ENCODE measurements at regions not wholly inside any gene's neighbourhood (a gene's known extent, or its start where the extent isn't known, plus 50 kb on each side); places are given as distances from the start of the nearest gene placed in this dataset.
"Not testable (repeated sequence)": the region's sequence is repeated elsewhere in the genome, so short reads cannot be mapped to it uniquely, and the experiment has no call there.

- not testable (repeated sequence) for H3K4me1 ChIP-seq (ENCODE audit: insufficient read depth, low read length); H3K9me3 ChIP-seq (ENCODE audit: control insufficient read depth, insufficient read depth, low read length); H3K9ac ChIP-seq (ENCODE audit: low read depth, low read length); H3K36me3 ChIP-seq (ENCODE audit: insufficient read depth, low read length)
Observed at GRCh38 chr4:189707227-189707626, 233.4 kb upstream of the FRG1 start.

- H3K4me1 ChIP-seq (ENCODE audit: insufficient read depth, low read length); H3K36me3 ChIP-seq (ENCODE audit: insufficient read depth, low read length); H3K9me3 ChIP-seq (ENCODE audit: control insufficient read depth, insufficient read depth, low read length); H3K9ac ChIP-seq (ENCODE audit: low read depth, low read length): not testable (repeated sequence)
Observed at GRCh38 chr4:189711956-189712355, 228.7 kb upstream of the FRG1 start.

DNA sequence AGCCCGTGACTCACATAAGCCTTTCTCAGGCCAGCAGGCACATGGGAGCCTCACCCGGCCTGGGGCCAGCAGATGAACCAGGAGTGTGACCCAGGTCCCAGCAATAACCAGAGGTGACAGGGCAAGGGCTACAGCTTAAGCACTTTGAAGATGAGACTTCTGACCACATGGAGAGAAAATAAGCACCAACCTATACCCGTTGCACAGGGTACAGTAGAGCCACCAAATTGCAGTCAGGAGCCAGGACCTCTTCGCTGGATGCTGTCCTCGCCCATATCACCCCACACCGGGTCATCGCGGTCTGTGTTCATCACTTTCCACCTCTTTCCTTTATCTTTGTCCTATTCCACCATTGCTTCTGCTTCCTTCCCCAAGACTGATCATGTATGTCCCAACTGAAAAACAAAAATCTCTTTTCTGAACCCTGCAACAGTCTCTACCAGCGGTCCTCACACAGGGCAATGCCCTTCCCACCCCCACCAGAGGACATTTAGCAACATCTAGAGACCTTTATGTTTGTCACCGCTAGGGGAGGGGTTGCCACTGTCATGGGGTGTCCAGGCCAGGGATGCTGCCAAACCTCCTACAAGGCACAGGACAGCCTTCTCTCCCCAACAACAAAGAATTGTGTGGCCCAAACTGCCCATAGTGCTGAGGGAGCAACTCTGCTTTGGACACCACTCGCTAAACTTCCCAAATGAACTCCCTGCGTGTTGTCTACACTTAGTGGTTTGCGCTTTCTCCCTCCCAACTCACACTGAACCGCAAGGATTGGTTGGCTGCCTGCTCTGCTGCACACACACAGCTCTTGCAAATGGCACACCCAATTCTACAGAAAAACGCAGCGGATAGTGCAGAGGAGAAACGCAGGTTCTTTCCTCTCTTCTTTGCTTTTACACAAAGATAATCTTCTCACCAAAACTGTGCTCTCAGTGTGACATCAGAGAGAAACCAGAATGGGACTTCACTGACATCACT lies 219.4 kb upstream of the FRG1 start:
- H3K9ac ChIP-seq (ENCODE audit: low read depth, low read length); H3K9me3 ChIP-seq (ENCODE audit: control insufficient read depth, insufficient read depth, low read length); H3K36me3 ChIP-seq (ENCODE audit: insufficient read depth, low read length); H3K4me1 ChIP-seq (ENCODE audit: insufficient read depth, low read length): not testable (repeated sequence)

GRCh38 chr4:189722324-189723003 lies 218.2 kb upstream of the FRG1 start:
- not testable (repeated sequence) for H3K9me3 ChIP-seq (ENCODE audit: control insufficient read depth, insufficient read depth, low read length); H3K36me3 ChIP-seq (ENCODE audit: insufficient read depth, low read length); H3K9ac ChIP-seq (ENCODE audit: low read depth, low read length); H3K4me1 ChIP-seq (ENCODE audit: insufficient read depth, low read length)

GRCh38 chr4:189727982-189728638 lies 212.6 kb upstream of the FRG1 start:
- not testable (repeated sequence) for H3K9me3 ChIP-seq (ENCODE audit: control insufficient read depth, insufficient read depth, low read length); H3K4me1 ChIP-seq (ENCODE audit: insufficient read depth, low read length); H3K36me3 ChIP-seq (ENCODE audit: insufficient read depth, low read length); H3K9ac ChIP-seq (ENCODE audit: low read depth, low read length)

GRCh38 chr4:189731989-189732388 lies 208.7 kb upstream of the FRG1 start:
- not testable (repeated sequence) for H3K9ac ChIP-seq (ENCODE audit: low read depth, low read length); H3K4me1 ChIP-seq (ENCODE audit: insufficient read depth, low read length); H3K36me3 ChIP-seq (ENCODE audit: insufficient read depth, low read length); H3K9me3 ChIP-seq (ENCODE audit: control insufficient read depth, insufficient read depth, low read length)

DNA sequence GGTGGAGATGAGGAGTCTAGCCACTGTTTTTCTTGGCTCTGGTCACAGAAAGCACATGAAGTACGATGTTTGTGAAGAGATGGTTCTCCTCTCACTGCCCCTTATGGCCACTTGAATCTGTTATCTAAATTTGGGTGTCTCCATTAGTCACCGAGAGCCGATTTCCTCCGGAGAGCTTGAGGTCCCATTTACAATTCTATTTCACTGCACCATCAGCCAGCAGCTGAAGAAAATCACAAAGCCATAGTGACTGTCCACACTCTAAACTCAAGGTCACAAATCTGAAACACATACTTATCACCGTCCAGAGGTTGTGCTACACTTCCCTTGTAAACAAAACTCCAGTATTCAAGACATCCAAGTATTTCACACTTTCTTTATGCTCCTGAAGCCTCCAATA lies 207.2 kb upstream of the FRG1 start:
- H3K9me3 ChIP-seq (ENCODE audit: control insufficient read depth, insufficient read depth, low read length); H3K4me1 ChIP-seq (ENCODE audit: insufficient read depth, low read length); H3K9ac ChIP-seq (ENCODE audit: low read depth, low read length); H3K36me3 ChIP-seq (ENCODE audit: insufficient read depth, low read length): not testable (repeated sequence)

DNA sequence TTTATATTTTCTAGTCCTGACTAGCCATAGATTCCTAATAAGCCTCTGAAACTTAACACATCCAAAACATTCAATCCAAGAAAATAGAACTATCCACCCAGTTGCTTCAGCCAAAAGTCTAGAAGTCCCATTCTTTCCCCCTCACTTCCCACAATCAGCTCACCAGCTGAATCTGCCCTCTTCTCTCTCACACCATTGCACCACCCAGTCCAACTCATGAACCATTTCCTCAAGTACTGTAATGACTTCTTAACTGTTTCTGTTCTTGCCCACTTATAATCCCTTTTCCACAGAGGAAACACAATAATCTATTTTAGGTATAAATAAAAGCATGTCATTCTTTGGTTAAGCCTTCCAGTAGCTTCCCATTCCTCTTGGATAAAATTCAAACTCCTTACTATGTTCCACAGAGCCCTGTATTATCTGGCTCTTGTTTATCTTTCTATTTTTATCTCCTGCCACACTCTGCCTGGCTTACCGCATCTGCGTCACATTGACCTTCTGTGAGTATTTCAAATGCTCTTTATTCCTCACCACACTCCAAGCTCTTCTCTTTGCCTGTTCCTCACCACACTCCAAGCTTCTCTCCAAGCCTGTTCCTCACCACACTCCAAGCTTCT lies 205.9 kb upstream of the FRG1 start:
- not testable (repeated sequence) for H3K9ac ChIP-seq (ENCODE audit: low read depth, low read length); H3K36me3 ChIP-seq (ENCODE audit: insufficient read depth, low read length); H3K4me1 ChIP-seq (ENCODE audit: insufficient read depth, low read length); H3K9me3 ChIP-seq (ENCODE audit: control insufficient read depth, insufficient read depth, low read length)

DNA sequence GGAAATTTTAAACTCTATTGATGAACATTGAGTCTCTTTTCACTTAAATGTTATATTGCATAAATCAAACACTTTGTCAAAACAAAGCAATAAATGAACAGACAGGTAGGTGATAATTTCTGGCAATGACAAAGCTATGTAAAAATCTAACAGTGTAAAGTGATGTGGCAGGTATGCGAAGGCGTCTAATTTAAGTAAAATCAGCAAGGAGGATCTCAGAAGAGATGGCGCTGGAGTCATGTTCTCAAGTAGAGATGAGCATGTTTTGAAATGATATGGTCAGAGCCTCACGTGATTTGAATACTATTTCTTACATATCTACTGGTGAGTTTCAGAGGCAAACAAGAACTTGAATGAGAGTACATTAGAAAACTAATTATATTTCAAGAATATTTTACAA lies 204.0 kb upstream of the FRG1 start:
- not testable (repeated sequence) for H3K36me3 ChIP-seq (ENCODE audit: insufficient read depth, low read length); H3K4me1 ChIP-seq (ENCODE audit: insufficient read depth, low read length); H3K9ac ChIP-seq (ENCODE audit: low read depth, low read length); H3K9me3 ChIP-seq (ENCODE audit: control insufficient read depth, insufficient read depth, low read length)

DNA sequence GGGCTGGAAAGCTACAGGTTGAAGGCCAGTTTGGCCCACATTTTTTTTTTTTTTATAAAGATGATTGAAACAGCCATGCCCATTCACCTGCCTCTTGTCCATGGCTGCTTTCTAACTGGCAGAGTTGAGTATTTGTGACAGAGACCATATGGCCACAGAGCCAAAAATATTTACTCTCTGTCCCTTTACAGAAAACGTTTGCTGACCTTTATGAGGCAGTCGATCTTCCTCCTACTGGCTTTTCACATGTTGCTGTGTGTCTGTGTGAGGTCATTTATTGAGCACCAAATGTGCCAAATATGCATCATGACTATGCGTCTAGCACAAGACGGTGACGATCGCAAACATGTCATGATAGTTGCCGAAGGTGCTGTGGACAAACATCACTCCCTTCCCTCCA lies 200.6 kb upstream of the FRG1 start:
- H3K36me3 ChIP-seq (ENCODE audit: insufficient read depth, low read length); H3K4me1 ChIP-seq (ENCODE audit: insufficient read depth, low read length); H3K9me3 ChIP-seq (ENCODE audit: control insufficient read depth, insufficient read depth, low read length); H3K9ac ChIP-seq (ENCODE audit: low read depth, low read length): not testable (repeated sequence)

DNA sequence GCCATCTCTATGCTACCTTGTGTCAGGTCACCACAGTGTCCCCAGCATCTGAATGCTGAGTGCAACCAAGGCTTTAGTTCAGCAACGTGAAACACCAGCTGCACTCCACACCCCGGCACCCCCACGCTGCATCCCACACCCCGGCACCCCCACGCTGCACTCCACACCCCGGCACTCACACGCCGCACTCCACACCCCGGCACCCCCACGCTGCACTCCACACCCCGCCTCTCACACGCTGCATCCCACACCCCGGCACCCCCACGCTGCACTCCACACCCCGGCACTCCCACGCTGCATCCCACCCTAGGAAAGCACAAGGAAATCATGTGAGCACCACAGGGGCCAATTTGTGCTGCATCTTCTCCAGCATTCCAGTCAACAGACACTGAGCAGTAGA lies 199.8 kb upstream of the FRG1 start:
- H3K9ac ChIP-seq (ENCODE audit: low read depth, low read length): no peak overlapping the region
- no peaks in the 10 kb centered on the region for H3K36me3 ChIP-seq (ENCODE audit: insufficient read depth, low read length)
- H3K9me3 ChIP-seq (ENCODE audit: control insufficient read depth, insufficient read depth, low read length): no peaks in the 10 kb centered on the region
- H3K4me1 ChIP-seq (ENCODE audit: insufficient read depth, low read length): no peaks in the 10 kb centered on the region

- not testable (repeated sequence) for H3K9me3 ChIP-seq (ENCODE audit: control insufficient read depth, insufficient read depth, low read length)
Observed at GRCh38 chr4:189753092-189753491, 187.6 kb upstream of the FRG1 start.

GRCh38 chr4:189763583-189763982 lies 177.1 kb upstream of the FRG1 start:
- Histone ChIP-seq H3K36me3 (ENCODE audit: insufficient read depth, low read length) (no peaks in the 10 kb centered on the region), H3K4me1 (ENCODE audit: insufficient read depth, low read length) (no peaks in the 10 kb centered on the region), H3K9ac (ENCODE audit: low read depth, low read length) (no peak overlapping the region), H3K9me3 (ENCODE audit: control insufficient read depth, insufficient read depth, low read length) (no peaks in the 10 kb centered on the region)

More at GRCh38 chr4:189753092-189753491, 187.6 kb upstream of the FRG1 start:
- H3K4me1 ChIP-seq (ENCODE audit: insufficient read depth, low read length); H3K9ac ChIP-seq (ENCODE audit: low read depth, low read length); H3K36me3 ChIP-seq (ENCODE audit: insufficient read depth, low read length): not testable (repeated sequence)

- no peaks in the 10 kb centered on the region for H3K4me1 ChIP-seq (ENCODE audit: insufficient read depth, low read length)
Observed at GRCh38 chr4:189765301-189765700, 175.4 kb upstream of the FRG1 start.

More at GRCh38 chr4:189765301-189765700, 175.4 kb upstream of the FRG1 start:
- H3K9ac ChIP-seq (ENCODE audit: low read depth, low read length): no peak overlapping the region
- H3K36me3 ChIP-seq (ENCODE audit: insufficient read depth, low read length): no peaks in the 10 kb centered on the region
- H3K9me3 ChIP-seq (ENCODE audit: control insufficient read depth, insufficient read depth, low read length): no peaks in the 10 kb centered on the region
